A549 (cell line): ENCODE measurements at regions not wholly inside any gene's neighbourhood (a gene's known extent, or its start where the extent isn't known, plus 50 kb on each side); places are given as distances from the start of the nearest gene placed in this dataset.

Experiments used
- ATAC-seq, 2 experiments: fragments of 200-7000 bp in 1 of 2; fragments of >200 bp in 1 of 2; cut with Nextera tagmentation in 1 of 2; cut with Tn5 transposase in 1 of 2; 3 replicates each; pipeline versions ENCODE4 v1.8.0 to v1.9.1; 2018 to 2020; ENCODE audit warnings: mild to moderate bottlenecking in 1 of 2, moderate library complexity in 1 of 2
- CTCF ChIA-PET: fragments of 300-600 bp; sonication (Branson Sonifier 250); formaldehyde crosslinking; extraction: SDS; loops from one replicate; lab custom pipeline; 2021; ENCODE audit warnings: antibody characterized with exemption, inconsistent platforms; lab: Yijun Ruan, JAX
- POLR2A ChIA-PET: fragments of 350-600 bp; formaldehyde crosslinking; extraction: SDS; loops from one replicate; lab custom pipeline; 2021; ENCODE audit warnings: antibody characterized with exemption, inconsistent platforms; lab: Yijun Ruan, JAX
- DNase-seq, 2 experiments: peaks; one replicate each; pipeline versions ENCODE4 v3.0.0 to v3.0.0-alpha.2; 2011 to 2016; ENCODE audit warnings: low read depth in 1 of 2, low spot score in 1 of 2
- FAIRE-seq: peaks from 2 replicates; lab custom pipeline; 2011; peaks lifted over from hg19 to GRCh38; lab: Jason Lieb, UNC
- H3K27ac ChIP-seq, 2 experiments: fragments of >200 bp; sonication (Bioruptor Twin); formaldehyde crosslinking; 3 replicates each; pipeline ENCODE4 v1.5.1; 2016 to 2017
- H3K4me1 ChIP-seq: fragments of >200 bp; sonication (Bioruptor Twin); formaldehyde crosslinking; 3 replicates; pipeline ENCODE4 v1.6.1; 2016
- H3K4me2 ChIP-seq: fragments of >200 bp; sonication (Bioruptor Twin); formaldehyde crosslinking; 3 replicates; pipeline ENCODE4 v1.6.1; 2016
- H3K4me3 ChIP-seq: fragments of >200 bp; sonication (Bioruptor Twin); formaldehyde crosslinking; 3 replicates; pipeline ENCODE4 v1.5.1; 2016
- H3K9me3 ChIP-seq: fragments of >200 bp; sonication (Bioruptor Twin); formaldehyde crosslinking; 3 replicates; pipeline ENCODE4 v1.6.1; 2016
- BCL3 ChIP-seq: fragments of >200 bp; sonication (Bioruptor Twin); formaldehyde crosslinking; IDR thresholded peaks from 3 replicates; pipeline ENCODE4 v1.6.1; 2016
- BHLHE40 ChIP-seq: IDR thresholded peaks from 2 replicates; pipeline ENCODE4 v1.6.1; 2012; ENCODE audit warnings: low read depth, low read length, inconsistent platforms
- CBX2 ChIP-seq: fragments of 200-600 bp; sonication (generic); IDR thresholded peaks from 2 replicates; pipeline ENCODE4 v1.6.1; 2016; ENCODE audit warnings: low read depth, mild to moderate bottlenecking, borderline replicate concordance
- CBX8 ChIP-seq: fragments of 200-600 bp; sonication (generic); IDR thresholded peaks from 2 replicates; pipeline ENCODE4 v1.6.1; 2016
- CEBPB ChIP-seq, 2 experiments: fragments of >200 bp in 1 of 2; sonication (Bioruptor Twin) in 1 of 2; formaldehyde crosslinking in 1 of 2; IDR thresholded peaks; 2 replicates each; pipeline ENCODE4 v1.6.1; 2012 to 2016
- EHF ChIP-seq: fragments of 250-450 bp; sonication (Bioruptor Pico); IDR thresholded peaks from 2 replicates; pipeline ENCODE4 v1.5.0; 2020; ENCODE audit warnings: mild to moderate bottlenecking
- ESRRA ChIP-seq: fragments of 150-350 bp; IDR thresholded peaks from 2 replicates; pipeline ENCODE4 v1.6.1; 2014; ENCODE audit warnings: mild to moderate bottlenecking, low read length, borderline replicate concordance
- GATA3 ChIP-seq: IDR thresholded peaks from 2 replicates; pipeline ENCODE4 v1.6.1; 2012; ENCODE audit warnings: borderline replicate concordance
- HES2 ChIP-seq: fragments of >200 bp; sonication (Bioruptor Twin); formaldehyde crosslinking; IDR thresholded peaks from 2 replicates; pipeline ENCODE4 v1.6.1; 2016
- JUN ChIP-seq, 2 experiments: fragments of >200 bp; sonication (Bioruptor Twin); formaldehyde crosslinking; IDR thresholded peaks; 2 replicates in 1 of 2; 3 replicates in 1 of 2; pipeline ENCODE4 v1.6.1; 2016 to 2017
- JUNB ChIP-seq: fragments of >200 bp; sonication (Bioruptor Twin); formaldehyde crosslinking; IDR thresholded peaks from 2 replicates; pipeline ENCODE4 v1.6.1; 2016
- MAX ChIP-seq: IDR thresholded peaks from 2 replicates; pipeline ENCODE4 v1.6.1; 2012
- PBX3 ChIP-seq: IDR thresholded peaks from 2 replicates; pipeline ENCODE4 v1.6.1; 2012
- RAD21 ChIP-seq, 2 experiments: fragments of >200 bp in 1 of 2; sonication (Bioruptor Twin) in 1 of 2; formaldehyde crosslinking in 1 of 2; IDR thresholded peaks in 1 of 2; conservative IDR thresholded peaks in 1 of 2; 2 replicates in 1 of 2; 3 replicates in 1 of 2; pipeline ENCODE4 v1.6.1; 2012 to 2018; ENCODE audit warnings: inconsistent platforms in 1 of 2
- REST ChIP-seq: fragments of 200-600 bp; sonication (generic); IDR thresholded peaks from 2 replicates; pipeline ENCODE4 v1.6.1; 2016; ENCODE audit warnings: antibody characterized with exemption, mild to moderate bottlenecking, moderate library complexity
- SMC3 ChIP-seq: fragments of >200 bp; sonication (Bioruptor Twin); formaldehyde crosslinking; IDR thresholded peaks from 3 replicates; pipeline ENCODE4 v1.6.1; 2018; ENCODE audit warnings: inconsistent platforms
- ZNF302 ChIP-seq: fragments of 250-450 bp; sonication (Bioruptor Pico); IDR thresholded peaks from 2 replicates; pipeline ENCODE4 v1.9.0; 2021; ENCODE audit warnings: inconsistent platforms, mild to moderate bottlenecking, moderate library complexity
- ZSCAN20 ChIP-seq: fragments of 250-450 bp; sonication (Bioruptor Pico); IDR thresholded peaks from 2 replicates; pipeline ENCODE4 v1.8.0; 2022; ENCODE audit warnings: mild to moderate bottlenecking, moderate library complexity
- WGBS: methylation state at CpG from one replicate; pipeline ENCODE4 v1.1.6; 2017; ENCODE audit errors: missing lambda C conversion rate; 5-methylcytosine and 5-hydroxymethylcytosine counted together
- TF ChIP-seq, protein P1 (sequence below): fragments of >200 bp; sonication (Bioruptor Twin); formaldehyde crosslinking; IDR thresholded peaks from 3 replicates; pipeline ENCODE4 v1.5.1; 2016

DNA sequence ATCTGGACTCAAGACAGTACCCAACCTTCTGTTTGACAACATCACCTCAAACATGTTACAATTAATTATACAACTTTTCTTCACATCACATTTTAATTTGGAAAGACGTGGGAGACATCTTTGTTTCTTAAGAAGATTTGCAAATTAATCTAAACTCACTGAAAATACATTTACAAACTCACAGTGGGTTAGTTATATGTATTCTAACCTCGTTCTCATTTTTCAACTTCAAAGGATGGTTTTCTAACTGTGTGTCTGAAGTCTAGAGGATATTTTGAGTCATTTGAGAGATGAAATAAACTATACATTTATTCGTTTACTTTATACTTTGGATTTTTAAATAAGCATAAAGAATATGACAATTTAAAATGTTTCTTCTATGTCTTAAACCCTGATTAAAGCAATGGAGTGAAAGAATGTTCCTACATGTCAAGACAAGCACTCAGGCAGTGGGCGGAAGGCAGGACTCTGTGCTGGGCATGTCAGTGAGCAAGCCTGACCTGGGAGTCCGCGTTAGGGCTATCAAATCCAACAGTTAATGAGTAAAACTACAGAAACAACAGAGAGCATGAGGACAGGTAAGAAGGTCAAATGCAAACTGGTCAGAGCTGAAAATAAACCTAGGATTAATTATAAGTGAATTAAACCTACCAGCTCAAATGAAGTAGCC is 76.5 kb upstream of the CTTNBP2NL start:
- WGBS: 43% methylated on average over 6 of the region's 6 CpGs
- FAIRE-seq: no peak

More for the DNA sequence above, 76.5 kb upstream of the CTTNBP2NL start:
- Histone ChIP-seq H3K4me2 (no peak overlapping the region), H3K4me3 (no peak overlapping the region), H3K4me1 (no peaks in the 10 kb centered on the region), H3K9me3 (no peaks in the 10 kb centered on the region), H3K27ac (no peak overlapping the region)
- ChIA-PET POLR2A (no interaction called here), CTCF (interaction anchor here (1.2 kb wide), 1 partner anchor 494 kb away, joined by 3 read pairs; no protein-coding TSS in a partner anchor)
- TF ChIP-seq RAD21 (conservative IDR thresholded peaks at IDR 0.05 in 1 of 2, IDR thresholded peaks at IDR 0.05 in 1 of 2) (no peak), ZSCAN20 (CRISPR knock-in tag) (no peak), JUNB (no peak), GATA3 (no peak), BHLHE40 (no peak), CEBPB (IDR thresholded peaks at IDR 0.05) (no peak), CBX8 (no peak), PBX3 (no peak), BCL3 (no peak), EHF (CRISPR knock-in tag) (no peak), SMC3 (no peak), ESRRA (no peak), HES2 (no peak), ZNF302 (no peak), JUN (IDR thresholded peaks at IDR 0.05) (no peak), CBX2 (no peak), REST (no peak), MAX (no peak)
- TF ChIP-seq, protein P1, sequence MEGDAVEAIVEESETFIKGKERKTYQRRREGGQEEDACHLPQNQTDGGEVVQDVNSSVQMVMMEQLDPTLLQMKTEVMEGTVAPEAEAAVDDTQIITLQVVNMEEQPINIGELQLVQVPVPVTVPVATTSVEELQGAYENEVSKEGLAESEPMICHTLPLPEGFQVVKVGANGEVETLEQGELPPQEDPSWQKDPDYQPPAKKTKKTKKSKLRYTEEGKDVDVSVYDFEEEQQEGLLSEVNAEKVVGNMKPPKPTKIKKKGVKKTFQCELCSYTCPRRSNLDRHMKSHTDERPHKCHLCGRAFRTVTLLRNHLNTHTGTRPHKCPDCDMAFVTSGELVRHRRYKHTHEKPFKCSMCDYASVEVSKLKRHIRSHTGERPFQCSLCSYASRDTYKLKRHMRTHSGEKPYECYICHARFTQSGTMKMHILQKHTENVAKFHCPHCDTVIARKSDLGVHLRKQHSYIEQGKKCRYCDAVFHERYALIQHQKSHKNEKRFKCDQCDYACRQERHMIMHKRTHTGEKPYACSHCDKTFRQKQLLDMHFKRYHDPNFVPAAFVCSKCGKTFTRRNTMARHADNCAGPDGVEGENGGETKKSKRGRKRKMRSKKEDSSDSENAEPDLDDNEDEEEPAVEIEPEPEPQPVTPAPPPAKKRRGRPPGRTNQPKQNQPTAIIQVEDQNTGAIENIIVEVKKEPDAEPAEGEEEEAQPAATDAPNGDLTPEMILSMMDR: no peak
- DNase-seq (no peak), ATAC-seq (no peak)
